Natural killer cell (primary cell): ENCODE measurements at regions not wholly inside any gene's neighbourhood (a gene's known extent, or its start where the extent isn't known, plus 50 kb on each side); places are given as distances from the start of the nearest gene placed in this dataset.

ENCODE experiments used
- ATAC-seq, 3 donors: fragments of 150-1000 bp in 2 of 3; fragments of 200-7000 bp in 1 of 3; cut with Tn5 transposase; 1 replicate in 1 of 3; 2 replicates in 2 of 3; pipeline ENCODE4 v1.10.0; 2021; ENCODE audit warnings: mild to moderate bottlenecking in 2 of 3, moderate library complexity in 2 of 3
- DNase-seq, 2 donors: peaks; one replicate each; pipeline versions ENCODE4 v3.0.0 to v3.0.0-alpha.2; 2013 to 2021; ENCODE audit warnings: mixed read lengths in 1 of 2
- H3K27ac ChIP-seq: one replicate; pipeline ENCODE4 v1.5.1; 2013; ENCODE audit warnings: mild to moderate bottlenecking, low read length
- H3K27me3 ChIP-seq: one replicate; pipeline ENCODE4 v1.6.1; 2013; ENCODE audit warnings: low read length; ENCODE audit not compliant: control insufficient read depth, insufficient read depth
- H3K36me3 ChIP-seq: one replicate; pipeline ENCODE4 v1.6.1; 2013; ENCODE audit warnings: low read length; ENCODE audit not compliant: control insufficient read depth, insufficient read depth
- H3K4me1 ChIP-seq: one replicate; pipeline ENCODE4 v1.6.1; 2013; ENCODE audit warnings: low read length; ENCODE audit not compliant: control insufficient read depth, insufficient read depth
- H3K4me3 ChIP-seq: one replicate; pipeline ENCODE4 v1.5.1; 2013; ENCODE audit warnings: low read length
- H3K9me3 ChIP-seq: one replicate; pipeline ENCODE4 v1.6.1; 2013; ENCODE audit warnings: low read length; ENCODE audit not compliant: control insufficient read depth, insufficient read depth
- H3K27ac Mint-ChIP-seq, 2 donors: one replicate each; pipeline ENCODE4 v1.8.0; 2022; ENCODE audit warnings: mild to moderate bottlenecking in 2 of 2, mixed read lengths in 2 of 2, moderate library complexity in 1 of 2
- H3K27me3 Mint-ChIP-seq, 2 donors: one replicate each; pipeline ENCODE4 v1.8.0; 2022; ENCODE audit warnings: low read depth in 2 of 2, mixed read lengths in 2 of 2
- H3K36me3 Mint-ChIP-seq: one replicate; pipeline ENCODE4 v1.8.0; 2022; ENCODE audit warnings: mixed read lengths
- H3K4me1 Mint-ChIP-seq, 2 donors: one replicate each; pipeline ENCODE4 v1.8.0; 2022; ENCODE audit warnings: mixed read lengths in 2 of 2
- H3K4me3 Mint-ChIP-seq: one replicate; pipeline ENCODE4 v1.8.0; 2022; ENCODE audit warnings: mild to moderate bottlenecking, moderate library complexity, mixed read lengths
- H3K9me3 Mint-ChIP-seq, 2 donors: one replicate each; pipeline ENCODE4 v1.8.0; 2022; ENCODE audit warnings: mixed read lengths in 2 of 2
- CTCF ChIP-seq: fragments of 200-600 bp; IDR thresholded peaks from one replicate; pipeline ENCODE4 v1.8.0; 2022; ENCODE audit warnings: antibody characterized with exemption
- WGBS: methylation state at CpG from one replicate; pipeline ENCODE4 v1.1.7; 2013; ENCODE audit warnings: missing lambda C conversion rate; ENCODE audit not compliant: insufficient coverage; 5-methylcytosine and 5-hydroxymethylcytosine counted together
- intact Hi-C: fragments of 100-400 bp; cut with micrococcal nuclease; formaldehyde crosslinking; loops from one replicate; pipeline ENCODE4 v1.14.2; 2022

- ATAC-seq: no peak
Measured at GRCh38 chr7:110224643-110225042, 866.3 kb upstream of the LRRN3 start.

GRCh38 chr7:110246118-110246517, 844.8 kb upstream of the LRRN3 start:
- Mint-ChIP-seq H3K27ac (no peak overlapping the region), H3K27me3 (no peaks in the 10 kb centered on the region), H3K4me1 (no peaks in the 10 kb centered on the region), H3K36me3 (no peaks in the 10 kb centered on the region), H3K9me3 (peaks cover 9 to 20% of the 10 kb centered on the region in 2 donors), H3K4me3 (no peak overlapping the region)
- Histone ChIP-seq H3K4me1 (no peaks in the 10 kb centered on the region), H3K36me3 (no peaks in the 10 kb centered on the region), H3K4me3 (no peak overlapping the region), H3K27ac (no peak overlapping the region), H3K27me3 (no peaks in the 10 kb centered on the region), H3K9me3 (peaks cover 4% of the 10 kb centered on the region)
- WGBS: no CpG with 5 or more reads among the region's 1 CpG
- intact Hi-C loops: loop anchor here (10.0 kb wide), 1 partner anchor 59 kb away; no protein-coding TSS in a partner anchor
- DNase-seq: no peak
- no peak for TF ChIP-seq CTCF
- no peak for ATAC-seq

More at GRCh38 chr7:110224643-110225042, 866.3 kb upstream of the LRRN3 start:
- no peak overlapping the region for H3K27ac ChIP-seq
- peaks cover 19 to 23% of the 10 kb centered on the region in 2 donors for H3K9me3 Mint-ChIP-seq
- no peaks in the 10 kb centered on the region for H3K4me1 ChIP-seq
- no peak for TF ChIP-seq CTCF
- intact Hi-C loops: no loop called here
- H3K9me3 ChIP-seq: peaks cover 3% of the 10 kb centered on the region
- no peaks in the 10 kb centered on the region for H3K27me3 ChIP-seq
- no peak overlapping the region for H3K4me3 Mint-ChIP-seq
- no peak overlapping the region for H3K4me3 ChIP-seq
- no peaks in the 10 kb centered on the region for H3K36me3 ChIP-seq
- H3K4me1 Mint-ChIP-seq: no peaks in the 10 kb centered on the region
- DNase-seq: no peak
- H3K27me3 Mint-ChIP-seq: no peaks in the 10 kb centered on the region
- H3K27ac Mint-ChIP-seq: no peak overlapping the region
- H3K36me3 Mint-ChIP-seq: no peaks in the 10 kb centered on the region

- H3K9me3 ChIP-seq: no peaks in the 10 kb centered on the region
- H3K4me3 ChIP-seq: no peak overlapping the region
- 79% methylated on average over 4 of the region's 4 CpGs for WGBS
- no peaks in the 10 kb centered on the region for H3K27me3 Mint-ChIP-seq
- no peaks in the 10 kb centered on the region for H3K36me3 ChIP-seq
- intact Hi-C loops: no loop called here
- no peak for TF ChIP-seq CTCF
- peaks cover 11 to 25% of the 10 kb centered on the region in 2 donors for H3K9me3 Mint-ChIP-seq
- no peak for DNase-seq
- H3K4me3 Mint-ChIP-seq: no peak overlapping the region
- no peaks in the 10 kb centered on the region for H3K36me3 Mint-ChIP-seq
- H3K27ac ChIP-seq: no peak overlapping the region
- H3K27ac Mint-ChIP-seq: no peak overlapping the region
- H3K4me1 Mint-ChIP-seq: no peaks in the 10 kb centered on the region
- no peaks in the 10 kb centered on the region for H3K4me1 ChIP-seq
- no peaks in the 10 kb centered on the region for H3K27me3 ChIP-seq
- no peak for ATAC-seq
Measured at GRCh38 chr7:110253093-110253492, 837.8 kb upstream of the LRRN3 start.

DNA sequence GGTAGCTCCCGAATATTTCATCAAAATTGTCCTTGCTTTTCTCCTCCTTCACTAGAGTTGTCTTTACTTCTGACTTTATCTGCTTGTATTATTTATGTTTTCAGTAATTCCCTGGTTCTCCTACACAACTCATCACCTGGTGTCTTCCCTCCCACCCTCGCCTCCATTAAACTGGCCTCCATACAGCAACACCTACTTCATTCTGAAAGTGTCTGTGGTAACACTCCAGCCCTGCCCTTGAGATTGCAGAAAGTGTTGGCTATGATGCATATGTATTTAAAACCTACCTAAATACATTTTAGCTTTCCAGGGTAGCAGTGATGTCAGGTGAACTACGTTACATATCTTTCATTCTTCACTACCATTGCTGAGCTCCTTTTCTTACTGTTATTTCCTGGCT, 833.3 kb upstream of the LRRN3 start:
- Mint-ChIP-seq H3K27ac (no peak overlapping the region), H3K27me3 (no peaks in the 10 kb centered on the region), H3K36me3 (no peaks in the 10 kb centered on the region), H3K9me3 (peaks cover 12 to 23% of the 10 kb centered on the region in 2 donors), H3K4me3 (no peak overlapping the region), H3K4me1 (no peaks in the 10 kb centered on the region)
- Histone ChIP-seq H3K27me3 (no peaks in the 10 kb centered on the region), H3K27ac (no peak overlapping the region), H3K4me3 (no peak overlapping the region), H3K36me3 (no peaks in the 10 kb centered on the region), H3K4me1 (no peaks in the 10 kb centered on the region), H3K9me3 (no peaks in the 10 kb centered on the region)
- TF ChIP-seq CTCF: no peak
- ATAC-seq (no peak), DNase-seq (no peak)
- intact Hi-C loops: no loop called here
- WGBS: 86% methylated on average over 2 of the region's 3 CpGs
